ENCODE measurements at regions not wholly inside any gene's neighbourhood (a gene's known extent, or its start where the extent isn't known, plus 50 kb on each side); places are given as distances from the start of the nearest gene placed in this dataset.

DNA sequence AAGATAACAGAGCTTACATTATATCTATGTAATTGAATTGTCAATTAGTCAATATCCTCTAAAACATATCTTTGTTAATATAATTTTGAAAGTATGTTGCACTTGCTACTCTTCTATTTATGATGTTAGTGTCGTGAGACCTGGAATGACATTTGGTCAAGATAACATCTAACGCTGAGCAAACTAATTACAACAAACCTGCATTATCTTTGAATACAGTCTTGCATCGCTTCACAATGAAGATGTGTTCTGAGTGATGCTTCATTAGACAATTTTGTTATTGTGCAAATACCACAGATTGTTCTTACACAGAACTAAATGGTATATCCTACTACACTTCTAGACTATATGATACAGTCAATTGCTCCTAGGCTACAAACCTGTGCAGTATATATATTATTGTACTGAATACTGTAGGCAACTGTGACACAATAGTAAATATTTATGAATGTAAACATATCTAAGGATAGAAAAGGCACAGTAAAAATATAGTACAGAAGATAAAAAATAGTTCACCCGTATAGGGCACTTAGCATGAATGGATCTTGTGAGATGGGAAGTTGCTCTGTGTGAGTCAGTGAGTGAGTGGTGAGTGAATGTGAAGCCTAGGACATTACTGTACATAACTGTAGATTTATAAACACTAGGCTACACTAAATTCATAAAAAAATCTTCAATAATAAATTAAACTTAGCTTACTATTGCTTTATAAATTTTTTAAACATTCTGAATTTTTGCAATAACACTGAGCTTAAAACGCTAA, 1773.8 kb downstream of the PCDH9 start:
- TF ChIP-seq ZFX (IDR thresholded peaks at IDR 0.05; ENCODE audit: borderline replicate concordance) = no peak
- TF ChIP-seq, protein P1, sequence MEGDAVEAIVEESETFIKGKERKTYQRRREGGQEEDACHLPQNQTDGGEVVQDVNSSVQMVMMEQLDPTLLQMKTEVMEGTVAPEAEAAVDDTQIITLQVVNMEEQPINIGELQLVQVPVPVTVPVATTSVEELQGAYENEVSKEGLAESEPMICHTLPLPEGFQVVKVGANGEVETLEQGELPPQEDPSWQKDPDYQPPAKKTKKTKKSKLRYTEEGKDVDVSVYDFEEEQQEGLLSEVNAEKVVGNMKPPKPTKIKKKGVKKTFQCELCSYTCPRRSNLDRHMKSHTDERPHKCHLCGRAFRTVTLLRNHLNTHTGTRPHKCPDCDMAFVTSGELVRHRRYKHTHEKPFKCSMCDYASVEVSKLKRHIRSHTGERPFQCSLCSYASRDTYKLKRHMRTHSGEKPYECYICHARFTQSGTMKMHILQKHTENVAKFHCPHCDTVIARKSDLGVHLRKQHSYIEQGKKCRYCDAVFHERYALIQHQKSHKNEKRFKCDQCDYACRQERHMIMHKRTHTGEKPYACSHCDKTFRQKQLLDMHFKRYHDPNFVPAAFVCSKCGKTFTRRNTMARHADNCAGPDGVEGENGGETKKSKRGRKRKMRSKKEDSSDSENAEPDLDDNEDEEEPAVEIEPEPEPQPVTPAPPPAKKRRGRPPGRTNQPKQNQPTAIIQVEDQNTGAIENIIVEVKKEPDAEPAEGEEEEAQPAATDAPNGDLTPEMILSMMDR (IDR thresholded peaks at IDR 0.05) = no peak
- H3K27ac ChIP-seq = peak overlapping the region; percentile 23

DNA sequence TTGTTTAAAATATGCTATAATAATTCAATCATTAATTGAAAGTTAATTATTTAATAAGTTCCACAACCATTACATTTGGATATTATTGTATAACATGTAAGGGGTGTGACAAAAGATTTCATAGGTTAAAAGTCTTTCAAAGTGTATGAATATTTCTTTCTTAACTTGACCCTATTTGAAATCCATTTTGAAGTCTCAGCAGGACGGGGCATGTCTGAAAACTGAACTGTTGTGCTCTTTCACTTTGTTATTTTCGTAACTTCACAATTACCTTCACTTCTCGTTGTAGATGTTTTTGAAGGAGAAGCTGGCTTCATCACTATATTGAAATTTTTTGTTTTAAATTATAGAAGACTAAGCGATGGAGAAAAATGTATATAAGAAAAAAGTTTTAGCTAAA, 1775.7 kb downstream of the PCDH9 start:
- no peak overlapping the region for H3K27ac ChIP-seq
- TF ChIP-seq, protein P1 (IDR thresholded peaks at IDR 0.05) = no peak
- no peak for TF ChIP-seq ZFX (IDR thresholded peaks at IDR 0.05; ENCODE audit: borderline replicate concordance)

DNA sequence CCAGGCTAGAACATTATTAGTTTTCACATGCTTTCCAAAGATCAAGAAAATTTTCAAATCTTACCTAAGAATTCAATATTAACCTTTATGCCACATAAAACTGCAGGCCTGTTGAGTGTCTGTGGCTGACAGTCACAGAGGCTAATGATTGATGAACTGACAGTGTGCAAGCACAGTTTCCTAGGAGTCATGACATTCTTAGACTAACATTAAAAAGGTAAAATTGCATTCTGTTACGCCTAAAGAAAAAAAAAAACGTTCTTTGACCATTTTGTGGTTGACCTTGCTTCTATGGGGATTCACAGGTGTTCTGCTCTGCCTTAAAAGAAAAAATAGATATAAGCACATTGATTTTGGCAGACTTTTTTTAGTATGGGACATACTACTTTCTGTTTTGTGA, 1776.2 kb downstream of the PCDH9 start:
- TF ChIP-seq, protein P1 (IDR thresholded peaks at IDR 0.05) = no peak
- no peak for TF ChIP-seq ZFX (IDR thresholded peaks at IDR 0.05; ENCODE audit: borderline replicate concordance)
- no peak overlapping the region for H3K27ac ChIP-seq

DNA sequence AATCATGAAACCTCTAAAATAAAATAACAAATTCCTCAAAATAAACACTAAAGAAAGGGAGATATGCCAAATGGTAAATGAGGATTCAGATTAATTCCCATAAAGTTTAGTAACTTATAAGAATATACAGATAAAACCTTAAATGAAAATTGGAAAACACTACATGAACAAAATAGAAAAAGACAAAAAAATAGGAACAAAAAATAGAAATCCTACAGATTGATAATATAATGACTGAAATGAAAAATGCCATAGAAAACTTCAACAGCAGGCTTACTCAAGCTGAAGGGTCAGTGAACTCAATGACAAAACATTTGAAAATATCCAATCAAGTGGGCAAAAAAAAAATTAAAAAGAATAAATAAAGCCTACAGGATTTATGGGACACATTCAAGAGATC, 1784.8 kb downstream of the PCDH9 start:
- TF ChIP-seq, protein P1 (IDR thresholded peaks at IDR 0.05) = no peak
- TF ChIP-seq ZFX (IDR thresholded peaks at IDR 0.05; ENCODE audit: borderline replicate concordance) = no peak
- H3K27ac ChIP-seq = no peak overlapping the region

DNA sequence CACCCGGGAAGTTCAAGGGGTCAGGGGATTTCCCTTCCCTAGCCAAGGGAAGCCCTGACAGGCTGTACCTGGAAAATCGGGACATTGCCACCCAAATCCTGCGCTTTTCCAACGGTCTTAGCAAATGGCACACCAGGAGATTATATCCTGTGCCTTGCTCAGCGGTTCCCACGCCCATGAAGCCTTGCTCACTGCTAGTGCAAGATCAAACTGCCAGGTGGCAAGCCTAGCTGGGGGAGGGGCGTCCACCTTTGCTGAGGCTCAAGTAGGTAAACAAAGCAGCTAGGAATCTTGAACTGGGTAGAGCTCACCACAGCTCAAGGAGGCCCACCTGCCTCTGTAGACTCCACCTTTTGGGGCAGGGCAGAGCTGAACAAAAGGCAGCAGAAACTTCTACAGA, 1794.5 kb downstream of the PCDH9 start:
- H3K27ac ChIP-seq = no peak overlapping the region
- TF ChIP-seq ZFX (IDR thresholded peaks at IDR 0.05; ENCODE audit: borderline replicate concordance) = no peak
- TF ChIP-seq, protein P1 (IDR thresholded peaks at IDR 0.05) = no peak

DNA sequence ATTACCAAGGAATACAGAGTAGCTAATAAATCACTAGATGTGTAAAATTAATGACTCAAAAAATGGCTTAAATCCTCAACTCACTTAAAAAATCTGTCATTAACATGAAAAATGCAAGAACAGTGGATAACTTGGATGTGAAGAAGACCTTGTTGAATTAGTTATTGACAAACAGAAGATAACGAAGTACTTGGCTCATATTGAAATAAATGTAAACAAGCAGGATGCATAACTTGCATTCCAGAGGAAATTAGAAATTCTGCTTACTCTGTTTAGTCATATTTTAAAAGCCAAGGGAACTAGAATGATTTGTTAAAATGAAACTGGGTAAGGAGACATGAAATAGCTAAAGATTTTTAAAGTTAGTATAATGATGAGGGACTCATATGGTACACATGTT, 1812.2 kb downstream of the PCDH9 start:
- H3K27ac ChIP-seq = no peak overlapping the region
- TF ChIP-seq ZFX (IDR thresholded peaks at IDR 0.05; ENCODE audit: borderline replicate concordance) = no peak
- TF ChIP-seq, protein P1 (IDR thresholded peaks at IDR 0.05) = no peak

DNA sequence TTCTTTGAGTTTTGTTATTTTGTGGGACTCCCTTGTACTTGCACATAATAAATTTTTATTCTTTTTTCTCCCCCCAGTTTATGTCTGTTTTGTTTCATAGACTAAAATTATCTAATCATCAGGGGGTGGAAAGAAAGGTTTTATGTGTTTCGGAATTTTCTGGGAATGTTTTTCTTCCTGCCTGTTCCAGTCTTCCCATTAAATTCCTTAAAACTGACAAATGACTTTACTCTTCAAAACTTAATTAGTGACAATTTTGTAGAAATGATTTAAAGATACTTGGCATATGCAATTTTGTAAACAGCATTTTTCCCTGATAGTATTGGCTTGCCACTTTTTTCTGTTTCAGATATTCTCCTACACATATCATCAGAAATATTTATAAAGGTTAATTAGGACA, 1813.4 kb downstream of the PCDH9 start:
- no peak overlapping the region for H3K27ac ChIP-seq
- TF ChIP-seq, protein P1 (IDR thresholded peaks at IDR 0.05) = no peak
- no peak for TF ChIP-seq ZFX (IDR thresholded peaks at IDR 0.05; ENCODE audit: borderline replicate concordance)

All from 22Rv1 (cell line).